ENCODE measurements at regions not wholly inside any gene's neighbourhood (a gene's known extent, or its start where the extent isn't known, plus 50 kb on each side); places are given as distances from the start of the nearest gene placed in this dataset.

- no peaks in the 10 kb centered on the region for H3K4me1 ChIP-seq (replicated peaks)
- DNase-seq (ENCODE audit: low spot score): no peak
- intact Hi-C loops (cut with DNase I): no loop called here
- no peaks in the 10 kb centered on the region for H3K27me3 ChIP-seq (replicated peaks; ENCODE audit: insufficient read depth)
- no peak overlapping the region for H3K4me3 ChIP-seq
- H3K36me3 ChIP-seq: no peaks in the 10 kb centered on the region
- TF ChIP-seq POLR2A (IDR thresholded peaks at IDR 0.05) (no peak), POLR2AphosphoS5 (IDR thresholded peaks at IDR 0.05) (no peak)
- TF ChIP-seq, protein P1, sequence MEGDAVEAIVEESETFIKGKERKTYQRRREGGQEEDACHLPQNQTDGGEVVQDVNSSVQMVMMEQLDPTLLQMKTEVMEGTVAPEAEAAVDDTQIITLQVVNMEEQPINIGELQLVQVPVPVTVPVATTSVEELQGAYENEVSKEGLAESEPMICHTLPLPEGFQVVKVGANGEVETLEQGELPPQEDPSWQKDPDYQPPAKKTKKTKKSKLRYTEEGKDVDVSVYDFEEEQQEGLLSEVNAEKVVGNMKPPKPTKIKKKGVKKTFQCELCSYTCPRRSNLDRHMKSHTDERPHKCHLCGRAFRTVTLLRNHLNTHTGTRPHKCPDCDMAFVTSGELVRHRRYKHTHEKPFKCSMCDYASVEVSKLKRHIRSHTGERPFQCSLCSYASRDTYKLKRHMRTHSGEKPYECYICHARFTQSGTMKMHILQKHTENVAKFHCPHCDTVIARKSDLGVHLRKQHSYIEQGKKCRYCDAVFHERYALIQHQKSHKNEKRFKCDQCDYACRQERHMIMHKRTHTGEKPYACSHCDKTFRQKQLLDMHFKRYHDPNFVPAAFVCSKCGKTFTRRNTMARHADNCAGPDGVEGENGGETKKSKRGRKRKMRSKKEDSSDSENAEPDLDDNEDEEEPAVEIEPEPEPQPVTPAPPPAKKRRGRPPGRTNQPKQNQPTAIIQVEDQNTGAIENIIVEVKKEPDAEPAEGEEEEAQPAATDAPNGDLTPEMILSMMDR (IDR thresholded peaks at IDR 0.05): no peak
- H3K9me3 ChIP-seq: no peaks in the 10 kb centered on the region
- no peak overlapping the region for H3K27ac ChIP-seq
Measured at GRCh38 chr20:55792049-55792448, 213.3 kb downstream of the CBLN4 start.

DNA sequence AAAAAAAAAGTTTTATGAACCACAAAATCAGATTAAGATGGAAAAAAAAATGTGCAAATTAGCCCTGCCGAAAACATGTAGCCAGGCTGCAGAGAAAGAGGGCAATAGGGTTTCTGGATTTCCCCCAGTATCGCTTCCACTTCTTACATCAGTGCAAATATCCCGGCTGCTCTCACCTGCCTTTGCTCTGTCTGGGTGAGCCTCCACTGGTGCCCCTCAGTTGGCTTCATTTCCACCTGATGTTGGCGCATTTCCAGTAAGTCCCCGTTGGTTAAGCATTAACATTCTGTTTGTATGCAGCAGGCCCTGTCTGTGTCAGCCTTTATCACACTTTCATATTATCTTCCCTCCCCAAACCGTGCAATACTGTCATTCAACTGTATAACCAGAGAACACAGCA, 215.1 kb downstream of the CBLN4 start:
- DNase-seq (ENCODE audit: low spot score): no peak
- H3K27ac ChIP-seq: no peak overlapping the region
- no peaks in the 10 kb centered on the region for H3K4me1 ChIP-seq (replicated peaks)
- intact Hi-C loops (cut with DNase I): no loop called here
- H3K9me3 ChIP-seq: no peaks in the 10 kb centered on the region
- no peaks in the 10 kb centered on the region for H3K27me3 ChIP-seq (replicated peaks; ENCODE audit: insufficient read depth)
- H3K4me3 ChIP-seq: no peak overlapping the region
- WGBS: 45% methylated on average over 6 of the region's 6 CpGs
- no peak for TF ChIP-seq POLR2AphosphoS5 (IDR thresholded peaks at IDR 0.05)
- TF ChIP-seq, protein P1 (IDR thresholded peaks at IDR 0.05): no peak
- TF ChIP-seq POLR2A (IDR thresholded peaks at IDR 0.05): no peak
- H3K36me3 ChIP-seq: no peaks in the 10 kb centered on the region

GRCh38 chr20:55784036-55784435, 221.3 kb downstream of the CBLN4 start:
- WGBS: 56% methylated on average over 2 of the region's 2 CpGs
- H3K4me3 ChIP-seq: no peak overlapping the region
- H3K9me3 ChIP-seq: no peaks in the 10 kb centered on the region
- TF ChIP-seq, protein P1 (IDR thresholded peaks at IDR 0.05): no peak
- TF ChIP-seq POLR2AphosphoS5 (IDR thresholded peaks at IDR 0.05) (no peak), POLR2A (IDR thresholded peaks at IDR 0.05) (no peak)
- no peak for DNase-seq (ENCODE audit: low spot score)
- peaks cover 2% of the 10 kb centered on the region for H3K27me3 ChIP-seq (replicated peaks; ENCODE audit: insufficient read depth)
- intact Hi-C loops (cut with DNase I): no loop called here
- H3K27ac ChIP-seq: no peak overlapping the region
- no peaks in the 10 kb centered on the region for H3K4me1 ChIP-seq (replicated peaks)
- no peaks in the 10 kb centered on the region for H3K36me3 ChIP-seq

GRCh38 chr20:55783381-55783780, 221.9 kb downstream of the CBLN4 start:
- no peak overlapping the region for H3K27ac ChIP-seq
- intact Hi-C loops (cut with DNase I): no loop called here

DNA sequence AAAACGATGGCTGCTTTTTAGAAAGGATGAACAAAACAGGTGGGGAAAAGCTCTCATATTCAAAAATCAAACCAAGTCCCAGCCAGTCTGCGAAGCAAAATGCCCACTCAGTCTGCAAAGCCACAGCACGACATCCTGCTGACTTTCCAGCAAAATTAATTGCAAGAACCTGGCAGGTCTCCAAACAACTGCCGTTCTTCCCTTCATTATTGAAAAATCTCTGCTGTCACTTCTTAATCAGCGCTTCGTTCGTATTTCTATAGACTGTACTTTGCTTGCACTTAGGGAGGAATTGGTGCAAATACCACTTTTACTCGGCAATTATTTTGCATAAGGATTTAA, 222.4 kb downstream of the CBLN4 start:
- Histone ChIP-seq H3K4me1 (replicated peaks) (no peaks in the 10 kb centered on the region), H3K27me3 (replicated peaks; ENCODE audit: insufficient read depth) (peaks cover 2% of the 10 kb centered on the region), H3K36me3 (no peaks in the 10 kb centered on the region), H3K27ac (no peak overlapping the region), H3K4me3 (no peak overlapping the region), H3K9me3 (no peaks in the 10 kb centered on the region)
- 23% methylated on average over 8 of the region's 8 CpGs for WGBS
- no peak for DNase-seq (ENCODE audit: low spot score)
- intact Hi-C loops (cut with DNase I): no loop called here
- TF ChIP-seq POLR2AphosphoS5 (IDR thresholded peaks at IDR 0.05): no peak
- TF ChIP-seq, protein P1 (IDR thresholded peaks at IDR 0.05): no peak
- no peak for TF ChIP-seq POLR2A (IDR thresholded peaks at IDR 0.05)

More at GRCh38 chr20:55783381-55783780, 221.9 kb downstream of the CBLN4 start:
- peaks cover 2% of the 10 kb centered on the region for H3K27me3 ChIP-seq (replicated peaks; ENCODE audit: insufficient read depth)
- no peaks in the 10 kb centered on the region for H3K9me3 ChIP-seq
- WGBS: 42% methylated on average over 3 of the region's 3 CpGs
- H3K4me3 ChIP-seq: no peak overlapping the region
- TF ChIP-seq, protein P1 (IDR thresholded peaks at IDR 0.05): no peak
- TF ChIP-seq POLR2AphosphoS5 (IDR thresholded peaks at IDR 0.05) (no peak), POLR2A (IDR thresholded peaks at IDR 0.05) (no peak)
- H3K36me3 ChIP-seq: no peaks in the 10 kb centered on the region
- no peak for DNase-seq (ENCODE audit: low spot score)
- no peaks in the 10 kb centered on the region for H3K4me1 ChIP-seq (replicated peaks)

Measured in prostate gland (tissue), 2 donors.